T-cell (primary cell): ENCODE measurements at regions not wholly inside any gene's neighbourhood (a gene's known extent, or its start where the extent isn't known, plus 50 kb on each side); places are given as distances from the start of the nearest gene placed in this dataset.

Experiments used
- ATAC-seq, 4 experiments: fragments of 200-7000 bp in 3 of 4; fragments of 150-1000 bp in 1 of 4; cut with Tn5 transposase; replicated peaks in 1 of 4; 1 replicate in 3 of 4; 2 replicates in 1 of 4; pipeline ENCODE4 v1.10.0; 2021; ENCODE audit warnings: moderate library complexity in 3 of 4, mild to moderate bottlenecking in 2 of 4, moderate number of reproducible peaks in 1 of 4
- CTCF ChIA-PET, 2 donors: fragments of 300-600 bp; sonication (Branson Sonifier 250); formaldehyde crosslinking; loops; one replicate each; lab custom pipeline; 2022; ENCODE audit warnings: antibody characterized with exemption in 2 of 2; lab: Charles Lee
- POLR2A ChIA-PET, 2 donors: fragments of 300-600 bp; sonication (Branson Sonifier 250); formaldehyde crosslinking; loops; one replicate each; lab custom pipeline; 2022; ENCODE audit warnings: antibody characterized with exemption in 2 of 2; lab: Charles Lee
- DNase-seq, 35 experiments: peaks; one replicate each; pipeline versions ENCODE4 v3.0.0 to v3.0.0-alpha.2; 2013 to 2023
- H3K27ac ChIP-seq: one replicate; pipeline ENCODE4 v1.5.1; 2013; ENCODE audit warnings: low read length
- H3K27me3 ChIP-seq, 2 experiments: replicated peaks in 1 of 2; 1 replicate in 1 of 2; 2 replicates in 1 of 2; pipeline versions ENCODE4 v1.6.1 to v1.7.0; 2013; ENCODE audit warnings: low read length in 1 of 2, mixed read lengths in 1 of 2; ENCODE audit not compliant: control insufficient read depth in 2 of 2, insufficient read depth in 2 of 2; ENCODE audit errors: extremely low read depth in 1 of 2
- H3K36me3 ChIP-seq, 2 donors: 1 replicate in 1 of 2; 2 replicates in 1 of 2; pipeline versions ENCODE4 v1.6.1 to v1.7.0; 2013; ENCODE audit warnings: low read length in 1 of 2; ENCODE audit not compliant: control insufficient read depth in 2 of 2, insufficient read depth in 1 of 2; ENCODE audit errors: extremely low read depth in 1 of 2
- H3K4me1 ChIP-seq, 2 experiments: 1 replicate in 1 of 2; 2 replicates in 1 of 2; pipeline versions ENCODE4 v1.6.1 to v1.7.0; 2013; ENCODE audit warnings: low read length in 2 of 2, mixed read lengths in 1 of 2; ENCODE audit not compliant: insufficient read depth in 2 of 2, control insufficient read depth in 1 of 2; ENCODE audit errors: extremely low read depth in 1 of 2
- H3K4me3 ChIP-seq, 2 donors: 1 replicate in 1 of 2; 2 replicates in 1 of 2; pipeline versions ENCODE4 v1.5.1 to v1.7.0; 2013; ENCODE audit warnings: mild to moderate bottlenecking in 2 of 2, low read length in 1 of 2, moderate library complexity in 1 of 2; ENCODE audit not compliant: control insufficient read depth in 1 of 2; ENCODE audit errors: extremely low read depth in 1 of 2
- H3K9me3 ChIP-seq: 2 replicates; pipeline ENCODE4 v1.7.0; 2013
- H3K27ac Mint-ChIP-seq, 2 donors: one replicate each; pipeline ENCODE4 v1.8.0; 2020 to 2021; ENCODE audit warnings: mild to moderate bottlenecking in 2 of 2, mixed read lengths in 2 of 2
- H3K27me3 Mint-ChIP-seq, 2 donors: one replicate each; pipeline ENCODE4 v1.8.0; 2021 to 2022; ENCODE audit warnings: mixed read lengths in 2 of 2
- H3K36me3 Mint-ChIP-seq: one replicate; pipeline ENCODE4 v1.8.0; 2021; ENCODE audit warnings: mixed read lengths
- H3K4me1 Mint-ChIP-seq, 3 donors: one replicate each; pipeline ENCODE4 v1.8.0; 2020 to 2022; ENCODE audit warnings: mixed read lengths in 3 of 3, mild to moderate bottlenecking in 1 of 3
- H3K4me3 Mint-ChIP-seq, 3 donors: one replicate each; pipeline ENCODE4 v1.8.0; 2020 to 2022; ENCODE audit warnings: mild to moderate bottlenecking in 3 of 3, mixed read lengths in 3 of 3, moderate library complexity in 3 of 3
- H3K9me3 Mint-ChIP-seq, 3 donors: one replicate each; pipeline ENCODE4 v1.8.0; 2020 to 2022; ENCODE audit warnings: mixed read lengths in 3 of 3
- WGBS: methylation state at CpG from one replicate; pipeline ENCODE4 v1.1.5; 2013; ENCODE audit warnings: missing lambda C conversion rate; ENCODE audit not compliant: insufficient coverage; 5-methylcytosine and 5-hydroxymethylcytosine counted together

DNA sequence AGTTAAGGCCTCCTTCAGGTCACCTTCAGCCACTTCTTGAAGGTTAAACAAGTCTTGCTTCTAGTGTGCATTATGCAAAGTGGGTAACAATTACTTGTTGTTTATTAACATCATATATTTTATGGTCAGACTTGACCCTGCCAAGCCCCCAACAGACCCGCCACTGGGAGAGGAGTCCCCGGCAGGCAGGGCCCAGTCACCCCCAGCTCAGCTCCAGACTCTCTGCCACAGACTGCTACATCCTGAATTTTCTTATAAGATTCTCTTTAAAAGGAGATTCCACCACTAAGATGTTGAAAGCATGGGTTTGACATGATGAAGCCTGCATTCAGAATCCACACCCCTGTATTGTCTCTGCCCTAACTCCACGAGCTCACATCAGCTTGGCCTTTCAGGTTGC lies 174.3 kb upstream of the ARL4C start:
- peaks cover 21 to 27% of the 10 kb centered on the region in 2 donors for H3K27me3 Mint-ChIP-seq
- no peaks in the 10 kb centered on the region for H3K4me1 ChIP-seq
- no peaks in the 10 kb centered on the region for H3K4me1 Mint-ChIP-seq
- H3K9me3 Mint-ChIP-seq: peaks cover 0 to 6% (median 0%) of the 10 kb centered on the region in 3 donors
- H3K36me3 Mint-ChIP-seq: no peaks in the 10 kb centered on the region
- no peak overlapping the region for H3K27ac Mint-ChIP-seq
- no peak overlapping the region for H3K4me3 Mint-ChIP-seq
- no CpG with 5 or more reads among the region's 3 CpGs for WGBS
- POLR2A ChIA-PET: no interaction called here
- H3K36me3 ChIP-seq: no peaks in the 10 kb centered on the region
- CTCF ChIA-PET: no interaction called here
- ATAC-seq (no peak), DNase-seq (no peak)
- H3K4me3 ChIP-seq: no peak overlapping the region
- no peak overlapping the region for H3K27ac ChIP-seq
- no peaks in the 10 kb centered on the region for H3K9me3 ChIP-seq
- H3K27me3 ChIP-seq: peaks cover 0 to 13% of the 10 kb centered on the region in 2 experiments

DNA sequence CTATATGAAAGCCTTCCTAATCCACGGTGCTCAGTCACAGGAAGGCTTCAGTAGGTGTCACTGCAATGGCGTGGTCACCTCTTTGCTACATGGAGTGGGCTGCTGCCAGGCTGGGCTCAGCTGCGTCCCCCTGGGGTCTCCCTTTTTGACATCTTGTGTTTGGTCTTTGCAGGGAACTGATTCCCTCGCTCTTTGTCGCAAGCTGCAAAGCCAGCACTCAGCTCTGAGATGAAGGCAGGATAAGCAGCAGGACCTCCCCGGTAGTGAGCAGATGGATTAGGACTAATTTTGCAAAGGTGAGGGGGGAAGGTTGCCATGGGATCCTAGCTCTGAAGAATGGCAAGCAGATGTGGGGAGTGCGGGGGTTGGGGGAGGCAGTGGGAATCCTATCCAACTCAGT lies 173.9 kb upstream of the ARL4C start:
- Histone ChIP-seq H3K27ac (no peak overlapping the region), H3K4me1 (no peaks in the 10 kb centered on the region), H3K27me3 (peaks cover 0 to 13% of the 10 kb centered on the region in 2 experiments), H3K9me3 (no peaks in the 10 kb centered on the region), H3K4me3 (no peak overlapping the region), H3K36me3 (no peaks in the 10 kb centered on the region)
- ChIA-PET CTCF (no interaction called here), POLR2A (no interaction called here)
- Mint-ChIP-seq H3K27ac (no peak overlapping the region), H3K9me3 (peaks cover 0 to 6% (median 0%) of the 10 kb centered on the region in 3 donors), H3K27me3 (peaks cover 21 to 29% of the 10 kb centered on the region in 2 donors), H3K4me3 (no peak overlapping the region), H3K4me1 (no peaks in the 10 kb centered on the region), H3K36me3 (no peaks in the 10 kb centered on the region)
- ATAC-seq (no peak), DNase-seq (no peak)
- 86% methylated on average over 5 of the region's 7 CpGs for WGBS

DNA sequence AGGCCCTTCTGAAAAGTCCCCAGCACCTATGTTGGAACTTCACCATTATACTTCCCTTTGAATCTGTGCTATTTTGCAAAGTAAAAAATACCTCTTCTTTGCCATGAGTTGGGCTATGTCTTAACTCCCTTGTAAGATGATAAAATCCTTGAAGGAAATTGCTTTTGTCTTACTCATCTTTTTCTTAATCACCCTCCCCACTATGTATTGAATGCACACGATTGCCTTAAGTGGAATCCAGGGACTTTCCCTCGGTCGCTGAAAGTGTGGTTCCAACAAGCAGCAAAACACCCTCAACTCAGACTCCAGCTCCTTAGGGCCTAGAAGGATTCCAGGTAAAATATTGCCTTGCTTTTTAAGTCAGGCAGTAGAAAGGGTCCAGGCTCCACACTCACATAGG lies 173.2 kb upstream of the ARL4C start:
- ChIA-PET CTCF (no interaction called here), POLR2A (no interaction called here)
- no peak for DNase-seq
- Histone ChIP-seq H3K9me3 (no peaks in the 10 kb centered on the region), H3K4me3 (no peak overlapping the region), H3K27ac (no peak overlapping the region), H3K4me1 (no peaks in the 10 kb centered on the region), H3K27me3 (peaks cover 0 to 13% of the 10 kb centered on the region in 2 experiments), H3K36me3 (no peaks in the 10 kb centered on the region)
- no CpG with 5 or more reads among the region's 3 CpGs for whole genome bisulfite sequencing
- H3K4me1 Mint-ChIP-seq: no peaks in the 10 kb centered on the region
- peaks cover 0 to 6% (median 0%) of the 10 kb centered on the region in 3 donors for H3K9me3 Mint-ChIP-seq
- peaks cover 21 to 30% of the 10 kb centered on the region in 2 donors for H3K27me3 Mint-ChIP-seq
- H3K4me3 Mint-ChIP-seq: no peak overlapping the region
- no peaks in the 10 kb centered on the region for H3K36me3 Mint-ChIP-seq
- no peak overlapping the region for H3K27ac Mint-ChIP-seq
- no peak for ATAC-seq

DNA sequence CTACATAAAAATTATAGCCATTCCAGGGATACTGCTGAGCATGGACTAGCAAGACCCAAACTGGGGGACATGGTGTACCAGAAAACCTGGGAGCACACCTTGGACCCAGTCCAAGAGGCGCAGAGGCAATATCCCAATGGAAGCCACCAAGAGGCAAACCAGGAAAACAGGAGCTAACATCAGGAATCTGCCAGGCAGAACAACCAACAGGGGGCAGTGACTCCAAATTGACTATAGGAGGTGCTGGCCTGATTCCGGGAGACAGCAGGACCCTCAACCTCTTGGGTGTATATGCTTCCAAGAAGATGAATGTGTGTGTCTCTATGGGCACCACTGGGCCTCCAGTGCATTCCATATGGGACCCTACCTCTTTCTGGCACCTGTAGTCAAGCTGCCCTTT lies 172.7 kb upstream of the ARL4C start:
- no peaks in the 10 kb centered on the region for H3K9me3 ChIP-seq
- H3K4me1 ChIP-seq: no peaks in the 10 kb centered on the region
- H3K27me3 ChIP-seq: peaks cover 0 to 13% of the 10 kb centered on the region in 2 experiments
- H3K27ac Mint-ChIP-seq: no peak overlapping the region
- 96% methylated on average over 2 of the region's 2 CpGs for WGBS
- no peaks in the 10 kb centered on the region for H3K36me3 Mint-ChIP-seq
- peaks cover 0 to 6% (median 0%) of the 10 kb centered on the region in 3 donors for H3K9me3 Mint-ChIP-seq
- ATAC-seq (no peak), DNase-seq (no peak)
- H3K27ac ChIP-seq: no peak overlapping the region
- H3K4me3 Mint-ChIP-seq: no peak overlapping the region
- CTCF ChIA-PET: interaction anchor here in 1 of 2 donors (0.6 kb wide), 1 partner anchor 14 kb away, joined by 3 read pairs; no protein-coding TSS in a partner anchor
- H3K27me3 Mint-ChIP-seq: peaks cover 21 to 28% of the 10 kb centered on the region in 2 donors
- POLR2A ChIA-PET: no interaction called here
- no peaks in the 10 kb centered on the region for H3K36me3 ChIP-seq
- H3K4me3 ChIP-seq: no peak overlapping the region
- H3K4me1 Mint-ChIP-seq: no peaks in the 10 kb centered on the region

DNA sequence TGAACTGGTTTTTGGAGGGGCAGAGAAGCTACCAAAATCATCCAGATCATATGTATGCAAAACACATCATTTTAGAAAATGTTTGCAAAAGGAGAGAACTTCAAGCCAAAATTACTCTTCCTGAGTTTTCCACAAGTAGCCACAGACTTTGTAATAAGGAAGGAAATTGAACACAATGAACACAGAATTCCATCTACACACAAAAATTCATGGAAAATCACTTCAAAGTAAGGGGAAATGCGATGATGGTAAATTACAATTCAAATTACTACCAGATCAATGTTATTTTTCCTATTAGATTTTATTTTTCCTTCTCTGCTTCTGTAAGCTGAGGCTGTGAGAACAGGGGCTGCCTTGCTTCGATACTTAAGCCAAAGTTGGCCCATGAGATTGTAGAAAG lies 172.1 kb upstream of the ARL4C start:
- Mint-ChIP-seq H3K27me3 (peaks cover 21 to 28% of the 10 kb centered on the region in 2 donors), H3K36me3 (no peaks in the 10 kb centered on the region), H3K4me3 (no peak overlapping the region), H3K9me3 (peaks cover 0 to 11% (median 4%) of the 10 kb centered on the region in 3 donors), H3K27ac (no peak overlapping the region), H3K4me1 (no peaks in the 10 kb centered on the region)
- Histone ChIP-seq H3K4me1 (no peaks in the 10 kb centered on the region), H3K36me3 (no peaks in the 10 kb centered on the region), H3K27ac (no peak overlapping the region), H3K27me3 (peaks cover 0 to 16% of the 10 kb centered on the region in 2 experiments), H3K9me3 (no peaks in the 10 kb centered on the region), H3K4me3 (no peak overlapping the region)
- ATAC-seq: no peak
- ChIA-PET CTCF (interaction anchor here in 1 of 2 donors (0.6 kb wide), 1 partner anchor 15 kb away, joined by 3 read pairs; no protein-coding TSS in a partner anchor), POLR2A (no interaction called here)
- no peak for DNase-seq
- WGBS: no CpG with 5 or more reads among the region's 2 CpGs

- no peak overlapping the region for H3K4me3 Mint-ChIP-seq
- peaks cover 15 to 27% of the 10 kb centered on the region in 2 donors for H3K27me3 Mint-ChIP-seq
- H3K9me3 Mint-ChIP-seq: peaks cover 0 to 14% (median 10%) of the 10 kb centered on the region in 3 donors
- H3K36me3 ChIP-seq: no peaks in the 10 kb centered on the region
- H3K4me1 ChIP-seq: no peaks in the 10 kb centered on the region
- H3K27me3 ChIP-seq: peaks cover 0 to 12% of the 10 kb centered on the region in 2 experiments
- DNase-seq (no peak), ATAC-seq (no peak)
- no peaks in the 10 kb centered on the region for H3K9me3 ChIP-seq
- ChIA-PET POLR2A (no interaction called here), CTCF (no interaction called here)
- H3K4me3 ChIP-seq: no peak overlapping the region
- no peak overlapping the region for H3K27ac ChIP-seq
- H3K36me3 Mint-ChIP-seq: no peaks in the 10 kb centered on the region
- no peaks in the 10 kb centered on the region for H3K4me1 Mint-ChIP-seq
- WGBS: 100% methylated on average over 1 of the region's 3 CpGs
- H3K27ac Mint-ChIP-seq: no peak overlapping the region
Observed at GRCh38 chr2:234666911-234667310, 170.0 kb upstream of the ARL4C start.

- Histone ChIP-seq H3K27ac (no peak overlapping the region), H3K4me3 (no peak overlapping the region), H3K36me3 (no peaks in the 10 kb centered on the region), H3K27me3 (peaks cover 0 to 3% of the 10 kb centered on the region in 2 experiments), H3K4me1 (no peaks in the 10 kb centered on the region), H3K9me3 (no peaks in the 10 kb centered on the region)
- H3K27me3 Mint-ChIP-seq: peaks cover 9 to 19% of the 10 kb centered on the region in 2 donors
- no peak overlapping the region for H3K4me3 Mint-ChIP-seq
- POLR2A ChIA-PET: no interaction called here
- WGBS: 70% methylated on average over 1 of the region's 1 CpG
- no peak overlapping the region for H3K27ac Mint-ChIP-seq
- no peaks in the 10 kb centered on the region for H3K4me1 Mint-ChIP-seq
- ATAC-seq (no peak), DNase-seq (no peak)
- H3K36me3 Mint-ChIP-seq: no peaks in the 10 kb centered on the region
- CTCF ChIA-PET: no interaction called here
- H3K9me3 Mint-ChIP-seq: peaks cover 0 to 14% (median 10%) of the 10 kb centered on the region in 3 donors
Observed at GRCh38 chr2:234665304-234665703, 168.4 kb upstream of the ARL4C start.
